Esophagus muscularis mucosa (tissue), 4 donors: ENCODE measurements at regions not wholly inside any gene's neighbourhood (a gene's known extent, or its start where the extent isn't known, plus 50 kb on each side); places are given as distances from the start of the nearest gene placed in this dataset.

Experiments
- DNase-seq: peaks from one replicate; pipeline ENCODE4 v3.0.0-alpha.2; 2017; ENCODE audit errors: extremely low spot score
- H3K27ac ChIP-seq, 4 donors: fragments of 200-600 bp; sonication (generic); replicated peaks in 1 of 4; 1 replicate in 3 of 4; 2 replicates in 1 of 4; pipeline ENCODE4 v1.5.1; 2016 to 2019; ENCODE audit warnings: mild to moderate bottlenecking in 1 of 4
- H3K27me3 ChIP-seq, 4 donors: fragments of 200-600 bp; sonication (generic); one replicate each; pipeline versions ENCODE4 v1.5.1 to v1.6.0; 2016 to 2019
- H3K36me3 ChIP-seq, 4 donors: fragments of 200-600 bp; sonication (generic); one replicate each; pipeline ENCODE4 v1.5.1; 2016 to 2019
- H3K4me1 ChIP-seq, 4 donors: fragments of 200-600 bp; sonication (generic); one replicate each; pipeline ENCODE4 v1.5.1; 2016 to 2019
- H3K4me3 ChIP-seq, 4 donors: fragments of 200-600 bp; sonication (generic); 1 replicate in 2 of 4; 2 replicates in 2 of 4; pipeline ENCODE4 v1.5.1; 2016 to 2019; ENCODE audit warnings: mild to moderate bottlenecking in 4 of 4, moderate library complexity in 1 of 4
- H3K9me3 ChIP-seq, 4 donors: fragments of 200-600 bp; sonication (generic); 1 replicate in 3 of 4; 2 replicates in 1 of 4; pipeline ENCODE4 v1.5.1; 2016 to 2019
- CTCF ChIP-seq, 3 experiments: fragments of 200-600 bp in 2 of 3; fragments of 450-650 bp in 1 of 3; sonication (generic) in 2 of 3; IDR thresholded peaks; one replicate each; pipeline ENCODE4 v1.5.1; 2017 to 2019; ENCODE audit warnings: antibody characterized with exemption in 3 of 3, mild to moderate bottlenecking in 2 of 3, moderate library complexity in 1 of 3
- EP300 ChIP-seq: sonication (generic); formaldehyde crosslinking; IDR thresholded peaks from one replicate; pipeline ENCODE4 v1.6.1; 2017; ENCODE audit warnings: antibody characterized with exemption
- POLR2A ChIP-seq: fragments of 450-650 bp; IDR thresholded peaks from one replicate; pipeline ENCODE4 v1.6.1; 2017; ENCODE audit warnings: antibody characterized with exemption, moderate library complexity, mild to moderate bottlenecking, low read depth
- POLR2AphosphoS5 ChIP-seq, 2 donors: sonication (generic); formaldehyde crosslinking; IDR thresholded peaks; one replicate each; pipeline ENCODE4 v1.6.1; 2017; ENCODE audit warnings: antibody characterized with exemption in 2 of 2
- WGBS: methylation state at CpG from one replicate; pipeline ENCODE4 v1.1.5; 2018; 5-methylcytosine and 5-hydroxymethylcytosine counted together
- intact Hi-C: fragments of 100-400 bp; cut with DNase I; formaldehyde crosslinking; loops from one replicate; pipeline ENCODE4 v1.15.1; 2023

- H3K27me3 ChIP-seq = no peaks in the 10 kb centered on the region
- H3K4me1 ChIP-seq = no peaks in the 10 kb centered on the region
- intact Hi-C loops = no loop called here
- H3K36me3 ChIP-seq = no peaks in the 10 kb centered on the region
- 74% methylated on average over 5 of the region's 5 CpGs for WGBS
- no peak for TF ChIP-seq EP300
- TF ChIP-seq CTCF (IDR thresholded peaks at IDR 0.05) = no peak
- no peak for TF ChIP-seq POLR2A
- TF ChIP-seq POLR2AphosphoS5 (IDR thresholded peaks at IDR 0.05) = no peak
- no peak for DNase-seq
- H3K9me3 ChIP-seq = no peaks in the 10 kb centered on the region
- no peak overlapping the region for H3K27ac ChIP-seq
- H3K4me3 ChIP-seq = no peak overlapping the region
Observed at GRCh38 chr18:68121308-68121707, 593.6 kb downstream of the TMX3 start.

GRCh38 chr18:68114989-68115388 lies 598.5 kb upstream of the DSEL start:
- H3K27ac ChIP-seq = no peak overlapping the region

GRCh38 chr18:68104036-68104435 lies 587.5 kb upstream of the DSEL start:
- no peaks in the 10 kb centered on the region for H3K4me1 ChIP-seq
- no peak for DNase-seq
- no peak for TF ChIP-seq POLR2A
- no peak for TF ChIP-seq POLR2AphosphoS5 (IDR thresholded peaks at IDR 0.05)
- TF ChIP-seq EP300 = no peak
- TF ChIP-seq CTCF (IDR thresholded peaks at IDR 0.05) = no peak
- no peak overlapping the region for H3K4me3 ChIP-seq
- intact Hi-C loops = no loop called here
- 92% methylated on average over 4 of the region's 4 CpGs for WGBS
- no peaks in the 10 kb centered on the region for H3K27me3 ChIP-seq
- H3K27ac ChIP-seq = no peak overlapping the region
- H3K9me3 ChIP-seq = no peaks in the 10 kb centered on the region
- no peaks in the 10 kb centered on the region for H3K36me3 ChIP-seq

More at GRCh38 chr18:68114989-68115388, 598.5 kb upstream of the DSEL start:
- intact Hi-C loops = no loop called here
- no peak for TF ChIP-seq POLR2A
- TF ChIP-seq POLR2AphosphoS5 (IDR thresholded peaks at IDR 0.05) = no peak
- TF ChIP-seq EP300 = no peak
- TF ChIP-seq CTCF (IDR thresholded peaks at IDR 0.05) = no peak
- Histone ChIP-seq H3K27me3 (no peaks in the 10 kb centered on the region), H3K36me3 (no peaks in the 10 kb centered on the region), H3K4me3 (no peak overlapping the region), H3K9me3 (no peaks in the 10 kb centered on the region), H3K4me1 (no peaks in the 10 kb centered on the region)
- 88% methylated on average over 2 of the region's 2 CpGs for WGBS
- no peak for DNase-seq

DNA sequence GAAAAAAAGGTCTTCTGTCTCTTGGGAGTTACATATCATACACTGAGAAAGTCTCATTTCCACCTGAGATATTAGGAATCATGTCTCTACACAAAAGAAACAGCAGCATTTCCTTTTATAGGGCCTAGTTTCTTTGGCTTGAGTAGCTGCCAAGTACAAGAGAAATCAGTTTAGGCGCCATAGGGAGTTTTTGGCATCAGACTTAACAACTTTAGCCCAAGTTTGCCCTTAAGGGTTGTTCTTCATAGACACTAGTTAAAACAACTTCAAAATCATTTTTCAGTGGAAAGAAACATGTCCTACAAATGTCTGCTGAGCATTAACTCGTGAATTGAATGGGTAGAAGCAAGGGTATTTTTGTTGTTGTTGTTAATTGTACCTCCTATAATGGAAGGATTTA lies 587.0 kb upstream of the DSEL start:
- DNase-seq = no peak

More for the DNA sequence above, 587.0 kb upstream of the DSEL start:
- WGBS = 54% methylated on average over 2 of the region's 2 CpGs
- TF ChIP-seq EP300 (no peak), POLR2AphosphoS5 (IDR thresholded peaks at IDR 0.05) (no peak), POLR2A (no peak), CTCF (IDR thresholded peaks at IDR 0.05) (no peak)
- Histone ChIP-seq H3K36me3 (no peaks in the 10 kb centered on the region), H3K4me3 (no peak overlapping the region), H3K27me3 (no peaks in the 10 kb centered on the region), H3K27ac (no peak overlapping the region), H3K4me1 (no peaks in the 10 kb centered on the region), H3K9me3 (no peaks in the 10 kb centered on the region)
- intact Hi-C loops = no loop called here
